HG03442 (cell line): ENCODE measurements at regions not wholly inside any gene's neighbourhood (a gene's known extent, or its start where the extent isn't known, plus 50 kb on each side); places are given as distances from the start of the nearest gene placed in this dataset.
A peak's percentile ranks its signal among the peaks of the same experiment; 100 is the strongest.
"Not testable (repeated sequence)": the region's sequence is repeated elsewhere in the genome, so short reads cannot be mapped to it uniquely, and the experiment has no call there.

ENCODE experiments used
- ATAC-seq: cut with Tn5 transposase; IDR thresholded peaks from one replicate; pipeline ENCODE4 v1.9.1; 2021; ENCODE audit warnings: mild to moderate bottlenecking, moderate library complexity; ENCODE audit not compliant: unreplicated experiment

- not testable (repeated sequence) for ATAC-seq
Measured at GRCh38 chr9:41019858-41020562, 108.5 kb downstream of the FOXD4L6 start.

GRCh38 chr9:41018948-41019347, 109.5 kb downstream of the FOXD4L6 start:
- ATAC-seq, result not testable (repeated sequence)

- ATAC-seq, result not testable (repeated sequence)
Measured at GRCh38 chr9:41016699-41017098, 111.8 kb downstream of the FOXD4L6 start.

GRCh38 chr9:40999952-41000700, 128.4 kb downstream of the FOXD4L6 start:
- not testable (repeated sequence) for ATAC-seq

DNA sequence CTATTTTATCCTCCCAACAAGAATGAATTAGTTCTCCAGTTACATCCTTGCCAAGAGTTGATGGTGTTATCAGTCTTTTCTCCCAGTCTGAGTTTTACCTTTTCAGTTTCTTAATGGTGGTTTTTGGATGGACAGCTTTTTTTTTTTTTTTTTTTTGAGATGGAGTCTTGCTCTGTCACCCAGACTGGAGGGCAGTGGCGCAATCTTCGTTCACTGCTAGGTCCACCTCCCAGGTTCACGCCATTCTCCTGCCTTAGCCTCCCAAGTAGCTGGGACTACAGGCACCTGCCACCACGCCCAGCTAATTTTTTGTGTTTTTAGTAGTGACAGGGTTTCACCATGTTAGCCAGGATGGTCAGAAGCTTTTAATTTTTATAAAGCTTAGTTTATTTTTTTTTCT, 133.0 kb downstream of the FOXD4L6 start:
- not testable (repeated sequence) for ATAC-seq

- not testable (repeated sequence) for ATAC-seq
Measured at GRCh38 chr9:40993842-40994241, 134.6 kb downstream of the FOXD4L6 start.

- not testable (repeated sequence) for ATAC-seq
Measured at GRCh38 chr9:40993375-40993774, 135.1 kb downstream of the FOXD4L6 start.

DNA sequence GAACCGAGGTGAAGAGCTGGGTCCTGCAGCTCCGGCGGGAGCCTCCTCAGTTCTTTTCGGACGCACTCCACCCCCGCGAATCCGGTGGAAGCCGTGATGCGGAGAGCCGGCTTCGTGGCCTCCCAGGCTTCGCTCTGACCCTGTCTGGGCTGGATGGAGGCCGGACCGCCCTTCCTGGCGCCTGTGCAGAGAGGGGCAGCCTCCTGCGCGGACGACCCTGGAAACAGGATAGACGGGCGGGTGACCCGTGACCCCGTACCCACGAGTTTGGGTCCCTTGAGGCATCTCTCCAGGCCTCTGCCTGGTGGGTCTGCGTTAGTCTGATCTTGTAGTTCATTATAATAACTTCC, 136.0 kb downstream of the FOXD4L6 start:
- peak; percentile 38 for ATAC-seq

DNA sequence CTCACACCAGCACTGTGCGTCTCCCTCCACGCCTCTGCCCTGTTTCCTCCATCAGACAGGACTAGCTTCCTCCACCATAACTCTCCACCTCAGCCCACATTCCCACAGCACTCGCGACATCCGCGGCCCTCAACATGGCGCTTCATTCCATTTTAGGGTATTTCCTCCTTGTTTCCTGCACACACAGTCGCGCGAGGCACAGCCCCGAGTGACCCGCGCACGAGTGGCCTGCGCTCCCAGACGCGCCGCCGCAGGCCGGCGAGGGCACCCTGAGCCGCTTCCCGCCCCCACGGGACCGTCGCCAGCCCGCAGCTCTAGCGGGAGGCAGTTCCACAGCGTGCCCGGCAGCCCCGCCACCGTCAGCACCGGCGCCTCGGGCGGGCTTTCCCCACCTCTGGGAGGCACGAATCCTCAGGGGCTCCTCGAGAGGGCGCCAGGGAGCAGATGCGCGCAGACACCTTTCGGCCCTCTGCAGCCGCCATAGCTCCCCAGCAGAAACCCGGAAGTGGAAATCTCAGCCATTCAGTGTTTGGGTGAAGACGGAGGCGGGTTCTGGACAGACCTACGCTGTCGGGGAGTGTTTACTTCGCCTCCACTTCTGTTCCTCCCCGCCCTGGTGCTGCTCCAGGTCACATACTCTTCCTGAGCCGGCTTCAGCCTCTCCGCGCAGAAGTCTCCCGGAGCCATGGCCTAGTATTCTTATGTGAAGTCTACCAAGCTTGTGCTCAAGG, 136.6 kb downstream of the FOXD4L6 start:
- peak; percentile 99 for ATAC-seq

GRCh38 chr9:40991100-40991740, 137.3 kb downstream of the FOXD4L6 start:
- ATAC-seq, result not testable (repeated sequence)

GRCh38 chr9:40986332-40986731, 142.1 kb downstream of the FOXD4L6 start:
- not testable (repeated sequence) for ATAC-seq

GRCh38 chr9:40975351-40975750, 153.1 kb downstream of the FOXD4L6 start:
- ATAC-seq, result not testable (repeated sequence)

DNA sequence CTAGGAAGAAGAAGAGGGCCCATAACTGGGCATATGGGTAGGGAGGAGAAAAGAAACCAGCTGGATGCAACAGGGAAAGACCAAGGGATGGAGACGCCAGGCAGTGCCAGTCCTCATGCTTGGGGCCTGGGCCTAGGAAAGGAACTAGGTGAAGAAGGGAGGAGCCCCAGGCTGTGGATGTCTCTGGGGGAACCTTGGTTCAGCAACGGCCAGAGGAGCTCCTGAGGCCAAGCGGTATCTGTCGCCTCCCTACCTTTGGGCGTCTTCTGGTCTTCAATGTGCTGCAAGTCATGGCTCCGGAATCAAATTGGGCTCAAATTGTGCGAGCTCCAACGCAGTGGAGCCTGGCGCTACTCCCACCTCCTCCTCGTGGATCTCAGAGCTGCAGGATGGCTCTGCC, 153.6 kb downstream of the FOXD4L6 start:
- ATAC-seq, result not testable (repeated sequence)

GRCh38 chr9:40971773-40972172, 156.7 kb downstream of the FOXD4L6 start:
- not testable (repeated sequence) for ATAC-seq

GRCh38 chr9:40970340-40970739, 158.1 kb downstream of the FOXD4L6 start:
- ATAC-seq, result not testable (repeated sequence)

GRCh38 chr9:40962461-40962860, 166.0 kb downstream of the FOXD4L6 start:
- ATAC-seq, result not testable (repeated sequence)

DNA sequence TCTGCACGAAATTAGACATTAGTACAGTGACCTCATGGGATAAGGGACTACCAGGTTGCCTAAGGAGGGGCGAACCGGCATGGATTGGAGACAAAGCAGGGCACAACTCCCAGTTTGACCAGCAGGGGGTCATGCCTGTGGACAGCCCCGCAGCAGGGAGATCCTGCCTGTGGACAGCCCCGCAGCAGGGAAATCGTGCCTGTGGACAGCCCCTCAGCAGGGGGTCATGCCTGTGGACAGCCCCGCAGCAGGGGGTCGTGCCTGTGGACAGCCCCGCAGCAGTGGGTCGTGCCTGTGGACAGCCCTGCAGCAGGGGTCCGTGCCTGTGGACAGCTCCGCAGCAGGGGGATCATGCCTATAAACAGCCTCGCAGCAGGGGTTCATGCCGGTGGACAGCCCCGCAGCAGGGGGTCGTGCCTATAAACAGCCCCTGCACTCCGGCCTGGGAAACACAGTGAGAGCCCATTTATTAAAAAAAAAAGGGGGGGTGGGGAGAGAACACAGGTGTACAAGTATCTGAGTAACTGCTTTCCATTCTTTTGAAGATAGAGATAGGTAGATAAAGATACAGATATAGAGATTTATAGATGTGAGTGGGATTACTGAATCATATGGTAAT, 176.5 kb downstream of the FOXD4L6 start:
- not testable (repeated sequence) for ATAC-seq

- not testable (repeated sequence) for ATAC-seq
Measured at GRCh38 chr9:40946228-40946627, 182.3 kb downstream of the FOXD4L6 start.

- not testable (repeated sequence) for ATAC-seq
Measured at GRCh38 chr9:40942730-40943129, 185.8 kb downstream of the FOXD4L6 start.

- ATAC-seq, result not testable (repeated sequence)
Measured at GRCh38 chr9:40939888-40940209, 188.6 kb downstream of the FOXD4L6 start.
